ENCODE measurements at regions not wholly inside any gene's neighbourhood (a gene's known extent, or its start where the extent isn't known, plus 50 kb on each side); places are given as distances from the start of the nearest gene placed in this dataset.

GRCh38 chr20:11119573-11119972, 445.8 kb upstream of the JAG1 start:
- H3K4me3 ChIP-seq (ENCODE audit: low read depth, low read length): no peak overlapping the region

GRCh38 chr20:11120431-11120830, 446.6 kb upstream of the JAG1 start:
- H3K4me3 ChIP-seq (ENCODE audit: low read depth, low read length): no peak overlapping the region

GRCh38 chr20:11124849-11125505, 451.2 kb upstream of the JAG1 start:
- no peak overlapping the region for H3K4me3 ChIP-seq (ENCODE audit: low read depth, low read length)

- no peak overlapping the region for H3K4me3 ChIP-seq (ENCODE audit: low read depth, low read length)
Measured at GRCh38 chr20:11128220-11128718, 454.5 kb upstream of the JAG1 start.

- no peak overlapping the region for H3K4me3 ChIP-seq (ENCODE audit: low read depth, low read length)
Measured at GRCh38 chr20:11128721-11129120, 454.9 kb upstream of the JAG1 start.

- no peak overlapping the region for H3K4me3 ChIP-seq (ENCODE audit: low read depth, low read length)
Measured at GRCh38 chr20:11130554-11131166, 456.9 kb upstream of the JAG1 start.

GRCh38 chr20:11132819-11133415, 459.1 kb upstream of the JAG1 start:
- no peak overlapping the region for H3K4me3 ChIP-seq (ENCODE audit: low read depth, low read length)

GRCh38 chr20:11136691-11137090, 462.9 kb upstream of the JAG1 start:
- H3K4me3 ChIP-seq (ENCODE audit: low read depth, low read length): no peak overlapping the region

GRCh38 chr20:11137688-11138087, 463.9 kb upstream of the JAG1 start:
- H3K4me3 ChIP-seq (ENCODE audit: low read depth, low read length): no peak overlapping the region

- H3K4me3 ChIP-seq (ENCODE audit: low read depth, low read length): no peak overlapping the region
Measured at GRCh38 chr20:11140359-11140758, 466.6 kb upstream of the JAG1 start.

- no peak overlapping the region for H3K4me3 ChIP-seq (ENCODE audit: low read depth, low read length)
Measured at GRCh38 chr20:11143481-11143880, 469.7 kb upstream of the JAG1 start.

GRCh38 chr20:11144114-11144950, 470.5 kb upstream of the JAG1 start:
- H3K4me3 ChIP-seq (ENCODE audit: low read depth, low read length): no peak overlapping the region

GRCh38 chr20:11145616-11146015, 471.8 kb upstream of the JAG1 start:
- no peak overlapping the region for H3K4me3 ChIP-seq (ENCODE audit: low read depth, low read length)

GRCh38 chr20:11153819-11154218, 480.0 kb upstream of the JAG1 start:
- H3K4me3 ChIP-seq (ENCODE audit: low read depth, low read length): no peak overlapping the region

- no peak overlapping the region for H3K4me3 ChIP-seq (ENCODE audit: low read depth, low read length)
Measured at GRCh38 chr20:11155156-11155756, 481.5 kb upstream of the JAG1 start.

GRCh38 chr20:11156922-11157321, 483.1 kb upstream of the JAG1 start:
- H3K4me3 ChIP-seq (ENCODE audit: low read depth, low read length): no peak overlapping the region

GRCh38 chr20:11158146-11158545, 484.3 kb upstream of the JAG1 start:
- no peak overlapping the region for H3K4me3 ChIP-seq (ENCODE audit: low read depth, low read length)

- H3K4me3 ChIP-seq (ENCODE audit: low read depth, low read length): no peak overlapping the region
Measured at GRCh38 chr20:11158589-11158988, 484.8 kb upstream of the JAG1 start.

GRCh38 chr20:11159728-11160127, 485.9 kb upstream of the JAG1 start:
- H3K4me3 ChIP-seq (ENCODE audit: low read depth, low read length): no peak overlapping the region

GRCh38 chr20:11162026-11162775, 488.4 kb upstream of the JAG1 start:
- no peak overlapping the region for H3K4me3 ChIP-seq (ENCODE audit: low read depth, low read length)

Measured in iPS-11a (cell line).